NCI-H82 (cell line): ENCODE measurements at regions not wholly inside any gene's neighbourhood (a gene's known extent, or its start where the extent isn't known, plus 50 kb on each side); places are given as distances from the start of the nearest gene placed in this dataset.
A peak's percentile ranks its signal among the peaks of the same experiment; 100 is the strongest.
"Not testable (repeated sequence)": the region's sequence is repeated elsewhere in the genome, so short reads cannot be mapped to it uniquely, and the experiment has no call there.

Source experiments
- DNase-seq: peaks from one replicate; lab custom pipeline; 2025; lab: John Stamatoyannopoulos, UW

- DNase-seq, result no peak
Measured at GRCh38 chr16:58820411-58820810, 86.3 kb upstream of the GOT2 start.

DNA sequence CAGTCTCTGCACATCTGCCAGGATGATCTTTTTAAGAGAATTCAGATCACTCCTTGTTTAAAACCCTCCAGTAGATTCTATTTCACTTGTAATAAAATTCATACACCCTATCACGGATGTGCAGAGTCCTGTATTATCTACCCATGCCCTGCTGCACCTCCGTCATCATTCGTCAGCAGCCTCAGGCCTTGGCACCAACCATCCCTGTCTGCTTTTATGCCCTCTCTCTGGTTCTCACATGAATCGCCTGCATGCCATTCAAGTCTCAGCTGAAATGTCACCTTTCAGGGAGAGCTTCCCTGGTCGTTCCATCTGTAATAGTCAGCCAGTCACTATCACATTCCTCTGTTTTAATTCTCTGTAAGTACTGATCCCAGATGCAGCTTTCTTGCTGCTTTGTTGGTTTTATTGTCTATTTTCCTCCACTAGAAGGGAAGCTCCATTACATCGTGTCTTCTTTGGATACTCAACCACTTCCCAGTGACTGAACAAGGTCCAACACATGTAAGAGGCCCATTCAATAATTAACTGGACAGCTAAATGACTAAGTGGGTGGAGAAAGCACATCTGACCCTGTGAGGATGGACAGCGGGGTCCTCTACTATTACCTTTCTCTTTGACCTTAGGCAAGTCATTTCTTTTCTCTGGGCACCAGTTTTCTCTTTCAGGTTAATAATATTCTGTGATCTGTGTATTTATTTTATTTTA lies 81.2 kb upstream of the GOT2 start:
- DNase-seq, result peak; percentile 76

DNA sequence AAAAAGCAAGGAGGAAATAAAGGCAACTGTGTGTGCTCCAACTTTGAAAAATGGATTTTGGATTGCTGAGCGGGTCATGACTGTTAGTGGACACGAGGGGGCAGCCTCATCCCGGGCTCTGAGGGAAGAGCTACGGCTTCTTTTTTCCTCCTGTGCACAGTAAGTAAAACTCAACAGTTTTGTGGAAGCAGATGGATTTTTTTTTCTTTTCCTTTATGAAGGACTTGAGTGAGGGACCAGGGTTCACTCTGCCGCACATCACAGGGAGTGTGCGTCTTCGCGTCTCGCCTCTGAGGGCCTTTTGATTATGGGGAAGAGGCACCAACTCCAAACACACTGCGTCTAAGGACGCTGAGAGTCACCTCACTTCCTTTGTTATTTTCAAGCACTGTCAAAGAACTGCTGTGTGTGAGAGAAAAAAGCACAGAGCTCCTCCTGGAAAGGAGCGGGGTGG lies 80.3 kb upstream of the GOT2 start:
- peak; percentile 72 for DNase-seq

DNA sequence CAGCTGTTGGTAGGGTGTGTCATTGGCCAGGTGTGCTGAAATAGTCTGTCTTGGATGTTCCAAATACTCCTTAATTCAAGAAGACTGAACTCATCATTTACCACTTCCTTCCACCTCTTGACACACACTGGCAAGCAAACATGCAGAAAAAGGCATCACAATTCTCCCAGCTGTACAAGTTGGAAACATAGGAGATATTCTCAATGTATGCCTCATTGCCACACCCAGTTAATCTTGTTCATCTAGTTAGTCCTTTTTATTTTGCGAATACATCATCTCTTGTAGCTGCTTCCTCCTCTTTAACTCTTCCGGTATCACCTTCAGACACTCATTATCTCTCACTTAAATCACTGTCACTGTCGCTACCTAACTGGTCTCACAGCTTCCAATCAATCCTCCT lies 75.1 kb upstream of the GOT2 start:
- DNase-seq, result peak; percentile 58

DNA sequence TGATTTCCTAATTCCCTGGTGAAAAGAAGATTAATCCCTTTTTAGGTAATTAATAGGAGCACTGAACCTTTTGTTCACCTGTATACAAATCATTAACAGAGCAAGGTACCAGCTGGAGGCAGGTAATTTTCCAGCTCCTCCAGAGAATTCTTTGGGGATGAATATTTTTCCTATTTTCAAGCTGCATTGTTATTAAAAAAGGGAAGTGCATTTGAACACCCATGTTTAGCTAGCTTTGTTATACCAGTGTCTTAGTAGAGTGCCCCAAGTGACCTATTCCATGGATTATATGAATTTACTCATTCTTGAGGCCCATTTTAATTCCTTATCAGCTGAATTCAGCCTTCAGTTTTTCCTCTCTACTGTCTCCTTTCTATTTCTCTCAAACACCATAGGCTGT lies 73.2 kb upstream of the GOT2 start:
- DNase-seq, result no peak

DNA sequence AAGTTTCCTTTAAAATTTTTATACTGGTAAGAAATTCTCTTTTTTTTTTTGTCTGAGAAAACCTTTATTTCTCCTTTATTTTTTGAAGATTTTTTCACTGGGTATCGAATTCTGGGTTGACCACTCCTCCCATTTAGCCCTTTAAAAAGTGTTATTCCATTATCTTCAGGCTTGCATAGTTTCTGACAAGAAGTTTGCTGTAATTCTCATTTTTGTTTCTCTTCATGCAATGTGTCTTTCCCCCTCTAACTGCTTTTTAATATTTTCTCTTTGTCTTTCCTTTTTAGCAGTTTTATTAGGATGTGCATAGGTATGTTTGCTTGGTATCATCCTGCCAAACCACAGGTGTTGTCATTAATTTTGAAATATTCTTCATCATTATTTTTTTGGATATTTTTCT lies 67.7 kb upstream of the GOT2 start:
- no peak for DNase-seq

GRCh38 chr16:58797137-58797801 lies 63.2 kb upstream of the GOT2 start:
- DNase-seq, result no peak

GRCh38 chr16:58793366-58793765 lies 59.2 kb upstream of the GOT2 start:
- no peak for DNase-seq

- no peak for DNase-seq
Measured at GRCh38 chr16:58792188-58792587, 58.1 kb upstream of the GOT2 start.

DNA sequence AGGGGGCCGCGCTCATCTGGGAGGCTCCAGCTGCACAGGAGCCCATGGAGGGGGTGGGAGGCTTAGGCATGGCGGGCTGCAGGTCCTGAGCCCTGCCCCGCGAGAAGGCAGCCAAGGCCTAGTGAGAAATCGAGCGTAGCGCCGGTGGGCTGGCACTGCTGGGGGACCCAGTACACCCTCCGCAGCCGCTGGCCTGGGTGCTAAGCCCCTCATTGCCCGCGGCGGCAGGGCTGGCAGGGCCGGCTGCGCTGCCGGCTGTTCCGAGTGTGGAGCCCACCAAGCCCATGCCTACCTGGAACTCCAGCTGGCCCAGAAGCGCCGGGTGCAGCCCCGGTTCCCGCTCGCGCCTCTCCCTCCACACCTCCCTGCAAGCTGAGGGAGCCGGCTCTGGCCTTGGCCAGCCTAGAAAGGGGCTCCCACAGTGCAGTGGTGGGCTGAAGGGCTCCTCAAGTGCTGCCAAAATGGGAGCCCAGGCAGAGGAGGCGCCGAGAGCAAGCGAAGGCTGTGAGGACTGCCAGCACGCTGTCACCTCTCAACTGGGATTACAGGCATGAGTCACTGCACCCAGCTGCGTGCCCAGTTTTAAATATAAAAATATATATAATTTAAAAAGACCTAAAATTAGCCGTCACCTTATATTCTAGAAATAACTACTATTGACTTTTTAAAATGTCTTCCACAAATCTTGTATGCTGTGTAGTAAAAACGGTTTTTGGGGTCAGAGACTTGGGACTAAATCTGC lies 56.9 kb upstream of the GOT2 start:
- DNase-seq, result not testable (repeated sequence)

GRCh38 chr16:58789351-58789750 lies 55.2 kb upstream of the GOT2 start:
- no peak for DNase-seq
